Islet of Langerhans (tissue), 1 donor: ENCODE measurements at regions not wholly inside any gene's neighbourhood (a gene's known extent, or its start where the extent isn't known, plus 50 kb on each side); places are given as distances from the start of the nearest gene placed in this dataset.

Source experiments
- FAIRE-seq: peaks from one replicate; lab custom pipeline; 2011; peaks lifted over from hg19 to GRCh38; lab: Jason Lieb, UNC

DNA sequence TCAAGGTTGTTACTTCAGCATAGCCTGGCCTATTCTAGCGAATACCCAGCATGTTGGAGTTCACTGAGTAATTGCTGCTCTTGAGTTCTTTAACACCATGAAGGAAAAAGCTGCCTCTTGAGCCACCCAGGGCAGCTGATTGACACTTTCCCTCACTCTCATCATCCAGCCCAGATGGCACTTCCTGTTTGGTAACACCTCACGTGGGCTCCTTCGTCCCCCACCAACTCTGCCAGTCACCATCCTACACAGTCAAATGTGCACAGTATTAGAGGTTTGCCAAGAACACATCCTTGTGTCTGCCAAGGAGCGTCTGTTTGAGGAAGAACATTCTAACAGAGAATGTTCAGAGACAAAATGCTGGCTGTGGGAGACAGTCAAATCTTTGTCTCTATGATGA is 266.3 kb downstream of the RPLP1 start:
- no peak for FAIRE-seq

DNA sequence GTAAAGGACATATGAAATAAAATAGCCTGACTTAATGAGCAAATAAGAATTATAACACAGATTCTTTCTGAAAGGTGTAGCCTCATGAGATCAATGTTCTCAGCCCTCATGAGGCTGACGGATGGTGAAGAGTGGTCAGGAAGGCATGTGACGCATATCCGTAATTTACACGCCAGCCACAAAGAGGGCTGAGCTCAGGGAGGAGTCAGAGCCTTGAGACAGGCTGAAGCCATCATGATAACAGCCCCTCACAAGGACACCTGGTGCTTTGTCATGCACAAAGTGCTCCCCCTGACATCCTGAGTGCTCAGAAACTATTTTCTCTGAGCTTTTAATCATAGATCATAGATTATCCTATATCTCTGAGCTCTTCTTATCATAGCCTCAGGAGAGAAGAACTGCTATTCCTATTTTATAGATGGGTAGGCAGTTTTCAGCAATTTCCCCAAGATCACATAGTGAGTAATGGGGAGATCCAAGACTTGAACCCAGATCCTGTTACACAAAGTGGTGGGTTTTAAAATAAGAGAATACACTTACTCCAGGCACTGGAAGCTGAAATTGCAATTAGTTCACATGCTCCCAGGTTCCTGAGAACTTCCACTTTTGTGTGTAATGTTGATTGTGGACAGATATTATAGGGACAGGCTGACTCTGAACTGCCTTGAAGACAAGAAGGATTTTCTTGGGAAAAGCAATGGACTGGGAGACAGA is 267.1 kb downstream of the RPLP1 start:
- FAIRE-seq = no peak

DNA sequence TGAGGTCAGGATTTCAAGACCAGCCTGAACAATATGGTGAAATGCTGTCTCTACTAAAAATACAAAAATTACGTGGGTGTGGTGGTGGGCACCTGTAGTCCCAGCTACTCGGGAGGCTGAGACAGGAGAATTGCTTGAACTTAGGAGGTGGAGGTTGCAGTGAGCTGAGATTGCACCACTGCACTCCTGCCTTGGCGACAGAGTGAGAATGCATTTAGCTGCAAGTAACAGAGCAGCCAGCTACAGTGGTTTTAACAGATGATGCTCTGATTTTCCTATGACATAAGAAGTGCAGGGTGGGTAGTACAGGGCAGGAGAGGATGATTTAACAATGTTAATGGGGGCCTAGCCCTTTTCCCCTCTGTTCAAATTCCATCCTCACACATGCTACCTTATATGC is 267.9 kb downstream of the RPLP1 start:
- FAIRE-seq = no peak

DNA sequence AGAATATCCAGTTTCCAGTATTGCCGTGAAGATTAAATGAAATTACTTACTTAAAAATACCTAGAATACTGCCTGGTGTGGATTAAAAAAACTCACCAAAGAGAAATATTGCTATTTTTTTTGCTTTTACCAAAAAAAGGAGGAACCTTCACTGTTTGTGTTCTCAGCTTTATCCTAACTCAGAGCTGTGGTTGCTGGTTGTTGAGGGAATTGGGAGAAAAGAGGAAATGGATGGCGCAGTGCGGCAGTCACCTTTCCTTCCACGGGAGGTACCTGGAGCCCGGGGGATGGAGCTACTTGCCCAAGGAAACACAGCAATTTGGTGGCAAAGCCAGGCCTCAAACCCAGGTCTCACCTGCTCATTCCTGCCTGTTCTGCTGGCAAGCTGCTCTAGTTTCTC is 270.3 kb downstream of the RPLP1 start:
- FAIRE-seq = no peak

DNA sequence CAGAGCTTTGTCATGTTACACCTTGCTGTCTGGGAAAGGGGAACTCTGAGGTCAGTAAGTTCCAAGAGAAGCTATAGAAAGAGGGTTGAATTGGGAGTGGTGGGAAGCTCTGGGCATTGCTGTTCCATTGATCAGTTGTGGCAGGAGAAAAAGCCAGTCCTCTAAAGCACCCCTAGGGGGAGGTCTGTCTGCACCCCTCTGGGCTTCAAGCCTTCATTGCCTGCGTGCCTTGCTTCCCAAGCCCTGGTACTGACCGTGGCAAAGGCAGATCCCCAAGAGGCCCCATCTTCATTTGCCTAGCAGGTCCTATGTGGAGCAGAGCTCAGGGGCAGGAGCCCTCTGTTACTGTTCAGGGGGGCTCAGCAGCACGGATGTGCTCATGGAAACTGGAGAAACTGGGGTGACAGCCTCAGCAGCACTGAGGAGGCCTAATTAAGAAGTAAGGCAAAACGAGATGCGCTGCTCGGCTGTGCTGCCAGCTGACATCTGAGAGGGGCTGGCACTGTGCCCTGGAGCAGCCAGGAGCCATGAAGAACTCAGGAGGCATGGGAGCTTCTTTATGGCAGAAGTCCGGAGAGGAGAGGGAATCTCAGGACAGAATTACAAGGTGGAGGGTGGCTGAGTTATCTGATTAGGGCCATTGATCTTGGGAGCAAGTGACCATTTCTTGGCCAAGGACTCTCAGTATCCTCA is 270.9 kb downstream of the RPLP1 start:
- FAIRE-seq = no peak

DNA sequence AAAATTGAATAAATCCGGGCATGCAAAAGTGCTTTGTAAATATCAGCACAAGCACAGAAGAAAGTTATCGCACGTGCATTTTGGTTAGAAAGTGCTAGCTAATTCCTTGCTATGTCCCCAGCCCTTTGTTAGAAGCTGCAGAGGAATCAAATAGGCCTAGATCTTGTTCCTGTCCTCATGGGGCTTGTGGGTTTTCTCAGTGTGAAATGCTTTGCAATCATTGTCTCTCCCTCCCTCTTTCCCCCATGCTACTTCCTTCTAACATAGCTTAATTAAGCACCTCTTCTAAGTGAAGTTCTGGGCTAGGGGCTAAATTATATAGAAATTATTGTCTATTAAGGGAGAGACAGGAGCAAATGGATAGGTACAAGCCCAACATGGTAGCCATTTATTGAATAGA is 271.7 kb downstream of the RPLP1 start:
- FAIRE-seq = no peak

DNA sequence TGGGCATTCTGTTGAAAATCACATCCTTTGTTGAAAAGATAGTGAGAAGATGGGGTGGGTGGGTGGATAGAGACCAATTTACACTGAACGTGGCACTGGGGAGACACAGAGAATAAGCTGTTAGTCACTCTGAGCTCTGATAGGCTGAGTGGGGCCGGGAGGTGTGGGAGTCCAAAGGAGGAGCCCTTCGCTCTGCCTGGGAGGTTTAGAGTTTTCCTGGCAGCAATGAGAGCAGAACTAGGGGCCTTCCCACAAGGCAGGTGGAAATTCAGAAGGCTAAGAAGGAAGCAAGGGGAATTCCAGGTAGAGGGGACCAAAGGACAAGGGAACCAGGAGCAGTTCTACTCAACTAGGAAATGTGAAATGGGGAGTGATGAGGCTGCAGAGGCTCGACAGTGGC is 272.7 kb downstream of the RPLP1 start:
- FAIRE-seq = no peak

DNA sequence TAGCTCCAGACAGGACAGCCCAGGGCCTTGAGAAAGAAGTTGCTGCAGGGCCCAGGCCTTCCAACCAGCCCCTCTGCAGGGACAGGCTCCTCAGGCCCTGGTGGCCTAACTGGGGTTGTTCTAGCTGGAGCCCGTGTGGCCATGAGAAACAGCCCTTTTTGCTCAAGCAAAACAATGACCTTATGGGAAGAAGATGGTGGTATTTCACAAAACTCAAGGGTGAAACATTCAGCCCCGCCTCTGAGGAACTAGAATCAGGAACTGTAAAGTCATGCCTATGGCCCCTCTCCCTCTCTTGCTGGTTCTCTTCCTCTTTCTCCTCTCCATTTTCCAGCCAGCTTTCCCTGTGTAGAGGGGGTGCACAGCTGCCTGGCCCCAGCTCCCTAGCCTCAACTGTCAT is 273.3 kb downstream of the RPLP1 start:
- no peak for FAIRE-seq

DNA sequence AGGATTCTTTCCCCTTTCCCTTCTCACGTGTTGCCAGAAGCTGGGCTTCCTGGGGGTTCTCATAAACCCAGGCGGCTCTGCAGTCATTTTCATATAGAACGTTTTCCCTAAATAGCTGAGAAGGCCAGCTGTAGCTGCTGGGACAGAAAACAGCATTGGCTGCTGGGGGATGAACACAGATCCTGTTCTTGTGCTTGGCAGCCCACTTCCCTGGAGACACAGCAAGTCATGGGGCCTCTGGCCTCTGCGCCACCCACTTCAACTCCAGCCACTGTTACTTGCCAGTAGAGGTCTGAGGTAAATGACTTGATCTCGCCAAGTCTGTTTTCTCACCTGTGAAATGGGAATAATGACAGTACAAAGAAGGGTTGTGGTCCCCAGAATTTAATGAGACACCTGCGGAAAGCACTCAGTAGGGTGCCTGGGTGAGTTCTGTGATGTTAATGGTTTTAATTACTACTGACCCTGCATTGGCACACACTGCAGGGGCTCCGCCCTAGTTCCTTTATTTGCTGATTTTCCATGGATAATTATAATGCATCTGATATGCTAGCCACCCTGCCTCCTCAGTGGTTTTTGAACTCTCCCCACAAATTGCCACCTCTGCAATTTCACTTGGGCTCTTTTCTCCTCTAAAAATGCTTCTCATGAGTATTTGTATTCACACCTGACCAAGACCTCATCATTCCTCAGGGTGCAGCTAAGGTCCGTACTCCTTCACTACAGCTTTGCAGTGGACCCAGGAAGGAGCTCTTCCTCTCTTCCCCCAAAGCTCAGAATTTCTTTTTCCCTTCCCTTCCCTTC is 274.7 kb downstream of the RPLP1 start:
- no peak for FAIRE-seq

DNA sequence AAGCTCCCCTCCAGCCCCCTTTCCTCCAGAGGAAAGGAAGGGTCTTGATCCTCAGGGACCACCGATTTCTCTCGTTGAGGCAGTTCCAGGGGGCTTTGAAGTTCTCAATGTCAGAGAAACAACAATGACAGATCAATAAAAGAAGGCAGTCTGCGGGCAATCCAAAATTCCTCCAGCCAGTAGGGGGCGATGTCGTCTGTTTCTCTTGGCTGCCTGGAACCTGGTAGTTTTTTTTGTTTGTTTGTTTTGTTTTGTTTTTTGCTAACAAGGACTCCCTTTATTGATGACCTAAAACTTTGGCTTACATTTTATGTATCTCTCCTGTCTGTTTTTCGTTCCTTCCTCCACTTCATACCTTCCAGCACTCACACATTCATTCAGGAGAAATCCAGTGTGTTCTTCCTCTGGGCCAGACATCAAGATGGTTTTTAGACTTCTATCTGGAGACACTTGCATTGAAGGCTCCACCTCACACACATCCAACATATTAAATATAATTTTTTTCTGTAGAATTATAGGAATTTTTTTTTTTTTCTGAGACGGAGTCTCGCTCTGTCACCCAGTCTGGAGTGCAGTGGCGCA is 276.6 kb downstream of the RPLP1 start:
- no peak for FAIRE-seq

DNA sequence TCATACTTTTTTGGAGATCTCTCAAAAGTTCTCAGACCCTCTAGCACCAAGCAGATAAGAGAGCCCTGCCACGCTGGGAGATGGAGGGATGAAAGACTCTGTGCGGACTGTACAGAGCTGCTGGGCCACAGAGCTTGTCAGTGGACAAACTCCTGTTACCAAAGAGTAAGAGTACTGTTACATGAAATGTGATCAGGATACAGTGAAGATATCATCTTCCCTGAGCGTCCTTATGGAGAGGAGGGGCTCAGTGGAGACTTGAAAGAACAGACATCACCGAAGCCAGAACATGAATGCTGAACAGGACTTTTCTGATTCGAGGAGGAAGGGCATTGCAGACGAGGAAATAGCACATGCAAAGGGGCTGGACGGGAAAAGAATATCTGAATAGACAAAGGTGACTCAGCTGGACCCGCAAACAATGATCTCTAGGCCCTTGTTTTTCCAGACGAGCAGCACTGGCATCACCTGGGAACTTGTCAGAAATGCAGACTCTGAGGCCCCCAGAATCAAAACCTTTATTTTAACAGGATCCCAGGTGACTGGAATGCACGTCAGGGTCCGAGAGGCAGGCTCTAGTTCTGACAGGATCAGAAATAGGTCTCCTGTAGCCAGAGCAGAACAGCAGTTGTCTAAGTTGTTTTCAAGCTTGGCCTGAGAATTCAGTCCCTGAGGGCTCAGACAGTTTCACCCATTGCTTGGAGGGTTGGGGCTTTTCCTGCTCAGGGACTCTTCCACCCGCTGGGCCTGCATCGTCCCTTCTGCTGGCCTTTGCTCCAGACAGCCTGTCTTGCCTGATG is 277.9 kb downstream of the RPLP1 start:
- no peak for FAIRE-seq

DNA sequence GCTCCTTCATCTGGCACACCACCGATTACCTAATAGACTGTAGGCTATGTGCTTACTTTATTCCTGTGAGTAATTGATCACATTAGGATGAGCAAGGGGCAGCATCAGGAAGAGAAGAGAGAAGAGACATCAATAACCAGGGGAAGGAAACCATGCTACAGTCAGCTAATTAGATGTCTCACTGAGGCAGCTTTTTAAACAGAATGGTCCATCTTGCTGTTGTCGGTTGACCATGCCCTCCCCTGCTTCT is 278.4 kb downstream of the RPLP1 start:
- FAIRE-seq = no peak

DNA sequence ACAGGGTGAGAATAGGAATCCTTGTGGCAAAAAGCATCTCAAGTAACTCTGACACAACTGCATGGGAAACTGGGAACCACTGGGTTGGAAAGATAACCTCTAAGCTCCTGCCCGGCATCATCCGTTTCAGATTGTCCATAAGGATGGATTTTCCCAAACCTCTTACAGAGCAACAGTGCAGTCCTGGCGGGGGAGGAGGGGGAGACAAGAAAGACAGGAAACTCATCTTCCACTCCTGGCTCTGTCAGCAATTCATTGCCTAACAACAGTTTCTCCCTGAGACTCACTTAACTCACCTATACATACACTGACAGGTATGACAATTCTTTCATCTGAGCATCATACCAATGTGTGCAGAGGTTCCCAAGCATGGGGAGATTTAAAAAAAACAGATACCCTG is 279.0 kb downstream of the RPLP1 start:
- no peak for FAIRE-seq

DNA sequence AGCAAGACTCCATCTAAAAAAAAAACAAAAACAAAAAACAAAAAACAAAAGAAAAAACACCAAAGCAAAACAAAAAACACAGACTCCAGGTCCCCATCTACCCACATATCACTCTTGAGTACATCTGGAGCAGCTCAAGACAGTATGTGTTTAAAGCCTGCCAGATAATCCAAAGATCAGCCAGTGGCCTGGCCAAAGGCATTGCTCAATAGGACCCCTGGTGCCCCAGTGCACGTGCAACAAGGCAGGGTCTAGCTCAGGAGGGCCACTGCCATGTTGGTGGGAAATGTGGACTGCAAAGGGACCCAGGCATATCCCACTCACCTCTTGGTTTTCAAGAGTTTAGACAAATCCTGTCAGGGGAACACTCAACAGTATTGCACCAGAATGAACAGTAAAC is 279.5 kb downstream of the RPLP1 start:
- no peak for FAIRE-seq

DNA sequence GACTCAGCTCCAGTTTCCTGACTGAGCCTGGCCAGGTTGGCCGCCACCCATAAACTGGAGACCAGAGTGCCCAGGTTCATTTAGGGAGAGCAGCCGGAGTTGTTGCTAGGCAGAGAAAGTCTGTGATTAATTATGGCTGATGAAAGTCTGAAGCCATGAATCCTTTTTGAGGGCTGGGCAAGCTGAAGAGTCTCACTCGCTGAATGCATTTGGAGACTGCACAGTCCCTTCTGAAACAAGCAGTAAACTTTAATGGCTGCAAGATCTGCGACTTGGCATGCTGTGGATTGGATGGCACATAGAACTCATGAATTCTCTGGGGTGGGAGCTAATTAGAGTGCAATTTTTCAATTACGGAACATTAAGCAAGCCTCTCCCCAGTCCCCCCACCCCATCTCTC is 282.1 kb downstream of the RPLP1 start:
- no peak for FAIRE-seq

DNA sequence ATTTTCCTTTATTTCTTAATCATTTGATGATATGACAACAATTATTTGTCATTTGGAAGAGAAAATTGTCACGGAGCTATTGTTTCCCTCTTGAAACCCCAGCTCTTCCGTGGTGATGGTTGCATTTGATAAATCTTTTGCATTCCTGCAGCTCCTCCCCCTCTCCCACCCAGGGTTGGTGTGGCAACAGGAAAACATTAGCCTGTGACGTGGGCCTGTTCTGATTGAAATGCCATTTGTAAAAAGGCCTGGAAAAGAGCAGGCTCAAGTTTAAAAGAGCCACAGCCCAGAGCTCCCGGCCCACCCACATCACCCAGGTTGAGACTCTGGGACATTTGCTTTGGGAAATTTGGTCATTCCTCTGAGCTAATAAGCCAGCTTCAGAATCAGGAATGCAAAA is 282.5 kb downstream of the RPLP1 start:
- no peak for FAIRE-seq

DNA sequence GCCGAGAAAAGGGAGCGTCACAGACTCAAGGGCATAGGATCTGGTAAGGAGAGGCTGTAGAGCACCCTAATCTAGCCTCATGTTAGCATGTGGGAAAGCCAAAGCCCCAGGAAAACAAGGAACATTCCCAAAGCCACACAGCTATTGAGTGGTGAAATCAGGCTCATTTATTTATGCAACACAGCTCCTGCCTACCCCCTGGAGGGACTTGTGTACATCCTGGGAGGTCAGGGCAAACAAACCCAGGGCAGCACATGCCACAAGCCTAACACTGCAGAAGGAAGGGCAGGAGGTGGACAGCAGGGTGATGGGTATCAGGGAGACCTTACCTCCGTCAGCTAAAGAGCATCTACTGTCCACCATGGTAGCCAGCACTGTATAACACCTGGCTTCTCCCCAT is 283.5 kb downstream of the RPLP1 start:
- FAIRE-seq = no peak

DNA sequence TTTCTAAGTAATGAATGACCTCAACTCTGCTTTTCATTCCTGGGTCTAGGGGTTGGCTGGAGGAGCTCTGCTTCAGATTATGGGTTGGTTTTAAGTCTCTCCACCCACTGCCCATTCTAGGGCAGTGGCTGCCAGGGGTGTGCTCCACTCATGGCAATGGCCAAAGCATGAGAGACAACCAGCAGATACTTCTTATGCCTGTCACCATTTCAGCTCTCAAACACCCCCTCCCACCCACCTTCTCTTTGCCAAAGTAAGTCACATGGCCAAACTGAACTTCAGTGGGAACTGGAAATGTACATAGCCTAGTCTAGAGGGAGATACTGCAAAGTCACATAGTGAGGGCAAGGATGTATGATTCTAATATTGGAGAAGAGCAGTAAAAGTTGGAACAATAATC is 285.3 kb downstream of the RPLP1 start:
- no peak for FAIRE-seq

DNA sequence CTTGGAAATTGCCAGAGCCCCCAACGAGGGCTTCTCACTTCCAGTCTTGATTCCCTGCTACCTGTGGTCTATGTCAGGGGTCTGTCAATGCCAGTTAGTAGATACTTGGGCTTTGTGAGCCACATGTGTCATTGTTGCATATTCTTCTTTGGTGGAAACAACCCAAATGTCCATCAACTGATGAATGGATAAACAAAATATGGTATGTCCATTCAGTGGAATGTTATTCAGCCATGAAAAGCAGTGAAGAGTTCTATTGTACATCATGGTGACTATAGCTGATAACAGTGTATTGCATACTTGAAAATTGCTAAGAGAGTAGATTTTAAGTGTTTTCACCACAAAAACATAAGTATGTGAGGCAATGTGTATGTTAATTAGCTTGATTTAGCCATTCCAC is 288.1 kb downstream of the RPLP1 start:
- no peak for FAIRE-seq

DNA sequence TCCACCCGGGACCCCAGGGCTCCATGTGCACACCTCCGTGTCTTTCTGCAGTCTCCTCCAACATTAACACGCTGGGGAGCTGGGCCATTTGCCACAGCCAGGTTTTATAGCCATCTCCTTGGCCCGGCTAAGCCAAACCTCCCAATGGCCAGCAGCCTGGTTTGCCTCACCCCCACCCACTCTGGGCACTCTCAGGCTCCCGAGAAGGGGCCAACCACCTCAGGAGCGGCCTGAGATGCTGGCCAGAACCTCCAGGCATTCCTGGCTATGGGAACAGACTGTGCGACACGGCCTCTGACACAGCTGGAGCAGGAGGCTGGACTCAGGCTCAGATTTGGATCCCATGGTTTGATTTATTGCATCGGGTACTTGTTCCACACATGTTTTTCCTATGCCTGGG is 289.7 kb downstream of the RPLP1 start:
- FAIRE-seq = no peak

DNA sequence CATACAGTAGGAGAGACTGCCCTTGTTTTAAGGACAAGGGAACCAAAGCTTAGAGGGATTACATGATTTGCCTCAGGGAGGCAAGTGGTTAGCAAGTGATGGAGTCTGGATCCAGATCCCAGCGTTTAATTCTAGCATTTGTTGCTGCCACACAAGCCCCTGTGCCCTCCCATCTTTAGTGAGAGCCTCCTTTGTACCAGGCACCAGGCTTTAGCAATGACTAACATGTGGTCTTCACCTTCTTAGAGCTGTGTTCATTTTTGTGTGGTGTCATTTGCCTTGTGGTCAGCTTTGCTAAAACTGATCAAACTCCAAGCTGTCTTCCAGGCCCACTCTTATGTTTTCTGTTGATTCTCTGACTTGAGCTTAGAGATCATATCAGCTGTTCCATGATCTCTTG is 290.5 kb downstream of the RPLP1 start:
- no peak for FAIRE-seq

DNA sequence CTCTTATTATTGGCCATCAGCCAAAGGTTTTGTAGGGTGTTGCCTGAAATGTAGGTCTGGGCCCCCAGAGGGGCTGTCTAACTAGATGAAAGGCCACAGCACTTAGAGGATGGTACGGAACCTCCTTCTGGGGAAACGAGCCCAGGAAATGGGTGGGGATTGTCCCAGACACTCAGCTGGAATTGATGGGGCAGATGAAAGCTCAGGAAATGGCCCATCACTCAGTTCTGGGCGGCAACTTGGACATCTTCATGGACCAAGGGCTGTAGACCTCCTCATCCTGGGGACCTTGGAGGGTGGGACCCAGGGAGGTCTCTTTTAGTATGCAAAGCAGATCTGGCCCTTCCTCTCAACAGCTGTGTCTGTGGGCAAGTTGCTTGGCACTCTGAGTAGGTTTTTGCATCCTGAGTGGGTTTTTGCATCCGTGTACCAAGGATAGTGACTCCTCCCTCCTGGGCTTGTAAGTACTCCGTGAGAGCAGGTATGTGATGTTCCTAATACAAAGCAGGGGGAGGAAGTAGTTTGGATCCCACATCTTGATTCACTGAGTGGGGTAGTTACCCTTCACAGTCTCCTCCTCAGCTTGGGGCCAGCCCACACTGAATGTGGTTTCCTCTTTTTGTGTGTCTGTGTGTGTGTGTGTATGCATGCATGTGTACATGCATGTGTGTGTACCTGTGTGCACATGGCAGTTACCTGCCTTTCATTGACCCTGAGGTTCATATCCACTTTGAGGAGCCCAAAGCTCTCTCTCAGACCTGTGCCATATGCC is 292.0 kb downstream of the RPLP1 start:
- no peak for FAIRE-seq
